C1 segment of cervical spinal cord (tissue), 14 donors: ENCODE measurements at regions not wholly inside any gene's neighbourhood (a gene's known extent, or its start where the extent isn't known, plus 50 kb on each side); places are given as distances from the start of the nearest gene placed in this dataset.
"Not testable (repeated sequence)": the region's sequence is repeated elsewhere in the genome, so short reads cannot be mapped to it uniquely, and the experiment has no call there.

Experiments
- DNase-seq, 14 donors: peaks; one replicate each; lab custom pipeline; 2025; lab: John Stamatoyannopoulos, UW

DNA sequence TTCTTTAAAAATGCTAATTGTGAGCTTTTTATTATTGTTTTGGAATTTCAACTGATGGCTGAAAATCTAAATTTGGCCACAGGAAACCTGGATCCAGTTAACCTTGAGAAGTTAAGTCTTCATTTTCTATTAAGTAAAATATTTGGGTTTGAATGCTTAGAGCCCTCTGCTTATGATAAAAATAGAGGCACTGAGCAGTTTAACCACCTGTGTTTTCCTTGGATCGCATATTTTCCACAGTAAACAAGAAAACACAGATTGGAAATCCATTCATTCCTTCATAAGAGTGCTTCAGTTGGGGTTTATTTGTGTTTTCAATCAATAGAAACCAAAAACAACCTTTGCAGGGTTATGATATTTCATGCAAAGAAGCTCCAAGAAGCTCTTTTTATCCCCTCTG, 77.2 kb upstream of the HES1 start:
- no peak for DNase-seq

DNA sequence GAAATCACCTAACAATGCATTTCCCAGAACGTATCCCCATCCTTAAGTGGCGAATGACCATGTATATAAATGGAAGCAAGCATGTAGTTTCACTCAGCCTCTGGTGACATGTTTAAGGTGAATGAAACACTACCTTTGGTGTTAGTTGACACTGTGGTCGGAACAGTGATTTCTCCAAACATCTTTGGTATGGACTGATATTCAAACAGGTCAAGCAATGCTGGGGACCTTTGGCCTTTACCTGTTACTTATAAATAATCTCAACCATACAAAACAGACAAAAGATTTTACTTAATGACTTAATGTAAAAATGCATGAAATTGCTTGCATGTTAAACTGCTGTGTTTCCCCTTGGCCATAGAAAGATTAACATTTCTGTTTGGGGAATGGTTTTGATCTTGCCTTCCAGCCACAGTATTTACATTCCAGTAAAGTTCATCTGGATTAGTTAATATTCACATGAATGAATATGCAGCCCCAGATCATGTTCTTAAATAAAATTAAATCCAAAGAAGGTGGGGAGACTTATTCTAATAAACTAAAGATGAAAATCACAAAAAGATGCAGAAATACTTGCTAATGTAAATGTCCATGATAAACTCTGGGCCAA, 74.4 kb upstream of the HES1 start:
- no peak for DNase-seq

DNA sequence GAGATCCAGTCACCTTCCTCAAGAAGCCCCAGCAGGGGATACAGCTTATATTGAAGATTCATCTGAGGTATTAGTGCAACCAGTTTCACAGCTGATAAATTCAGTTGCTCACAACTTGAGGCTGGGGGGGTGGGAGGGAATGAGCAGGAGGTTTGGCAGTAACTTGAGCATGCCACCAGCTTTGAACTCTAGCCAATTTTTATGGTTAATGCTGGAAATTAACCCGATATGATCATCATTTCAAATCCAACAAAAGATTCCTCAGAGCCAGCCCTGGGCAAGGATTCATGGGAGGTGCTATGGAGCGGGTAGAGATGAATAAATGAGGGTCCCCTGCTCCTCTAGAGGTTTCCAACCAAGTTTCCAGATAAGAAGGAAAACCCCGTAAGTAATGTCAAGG, 73.1 kb upstream of the HES1 start:
- DNase-seq, result no peak

DNA sequence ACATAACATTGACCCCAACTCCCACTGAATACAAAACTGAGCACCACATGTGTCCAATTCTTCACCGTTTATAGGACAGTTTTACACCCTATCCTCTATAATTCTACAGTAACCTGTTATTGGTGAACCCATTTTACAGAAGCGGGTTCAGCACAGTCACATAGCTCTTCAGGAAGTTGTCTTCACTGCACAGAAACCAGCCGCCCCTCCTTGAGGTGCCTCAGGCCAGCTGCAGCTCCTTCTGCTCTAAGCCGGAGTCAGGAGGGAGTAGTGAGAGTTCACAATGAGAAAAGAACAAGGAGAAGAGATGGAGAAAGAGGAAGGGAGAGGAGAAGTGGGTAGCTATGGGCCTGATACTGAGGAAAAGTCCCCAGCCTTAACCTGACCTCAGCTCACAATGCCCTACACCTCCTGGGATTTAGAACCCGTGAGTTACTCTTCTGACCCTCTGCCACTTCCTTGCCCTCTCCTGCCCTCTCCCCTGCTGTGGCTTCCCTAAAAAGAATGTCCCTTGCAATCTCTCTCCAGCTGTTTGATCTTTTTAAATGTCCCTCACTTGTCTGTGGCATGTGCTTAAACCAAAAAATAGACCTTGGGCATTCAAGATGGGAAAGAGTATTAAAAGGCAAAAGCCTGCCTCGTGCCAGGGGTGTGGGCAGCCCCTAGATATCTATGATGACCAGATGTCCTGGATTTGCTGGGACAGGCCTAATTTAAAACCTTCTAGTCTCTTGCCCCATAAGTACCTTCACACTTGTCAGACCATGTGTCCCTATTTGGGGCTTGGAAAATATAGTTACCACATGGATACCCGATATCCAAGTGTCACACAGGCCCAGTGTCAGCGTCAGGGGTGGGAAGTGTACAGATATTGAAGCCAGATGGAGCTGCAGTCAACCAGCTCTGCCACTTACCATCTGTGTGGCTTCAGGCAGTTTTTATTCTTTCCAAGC, 71.3 kb upstream of the HES1 start:
- DNase-seq, result no peak

DNA sequence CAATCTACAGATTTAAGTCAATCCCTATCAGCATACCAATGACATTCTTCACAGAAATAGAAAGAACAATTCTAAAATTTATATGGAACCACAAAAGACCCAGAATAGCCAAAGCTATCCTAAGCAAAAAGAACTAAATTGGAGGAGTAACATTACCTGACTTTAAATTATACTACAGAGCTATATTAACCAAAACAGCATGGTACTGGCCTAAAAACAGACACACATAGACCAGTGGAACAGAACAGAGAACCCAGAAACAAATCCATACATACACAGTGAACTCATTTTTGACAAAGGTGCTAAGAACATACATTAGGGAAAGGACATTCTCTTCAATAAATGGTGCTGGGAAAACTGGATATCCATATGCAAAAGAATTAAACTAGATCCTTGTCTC, 68.6 kb upstream of the HES1 start:
- not testable (repeated sequence) for DNase-seq

DNA sequence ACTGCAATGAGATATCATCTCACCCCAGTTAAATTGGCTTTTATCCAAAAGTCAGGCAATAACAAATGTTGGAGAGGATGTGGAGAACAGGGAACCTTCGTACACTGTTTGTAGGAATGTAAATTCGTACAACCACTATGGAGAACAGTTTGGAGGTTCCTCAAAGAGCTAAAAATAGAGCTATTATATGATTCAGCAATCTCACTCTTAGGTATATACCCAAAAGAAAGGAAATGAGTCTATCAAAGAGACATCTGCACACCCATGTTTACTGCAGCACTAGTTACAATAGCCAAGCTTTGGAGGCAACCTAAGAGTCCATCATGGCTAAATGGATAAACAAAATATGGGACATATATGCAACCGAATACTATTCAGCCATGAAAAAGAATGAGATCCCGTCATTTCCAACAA, 68.0 kb upstream of the HES1 start:
- DNase-seq, result no peak

DNA sequence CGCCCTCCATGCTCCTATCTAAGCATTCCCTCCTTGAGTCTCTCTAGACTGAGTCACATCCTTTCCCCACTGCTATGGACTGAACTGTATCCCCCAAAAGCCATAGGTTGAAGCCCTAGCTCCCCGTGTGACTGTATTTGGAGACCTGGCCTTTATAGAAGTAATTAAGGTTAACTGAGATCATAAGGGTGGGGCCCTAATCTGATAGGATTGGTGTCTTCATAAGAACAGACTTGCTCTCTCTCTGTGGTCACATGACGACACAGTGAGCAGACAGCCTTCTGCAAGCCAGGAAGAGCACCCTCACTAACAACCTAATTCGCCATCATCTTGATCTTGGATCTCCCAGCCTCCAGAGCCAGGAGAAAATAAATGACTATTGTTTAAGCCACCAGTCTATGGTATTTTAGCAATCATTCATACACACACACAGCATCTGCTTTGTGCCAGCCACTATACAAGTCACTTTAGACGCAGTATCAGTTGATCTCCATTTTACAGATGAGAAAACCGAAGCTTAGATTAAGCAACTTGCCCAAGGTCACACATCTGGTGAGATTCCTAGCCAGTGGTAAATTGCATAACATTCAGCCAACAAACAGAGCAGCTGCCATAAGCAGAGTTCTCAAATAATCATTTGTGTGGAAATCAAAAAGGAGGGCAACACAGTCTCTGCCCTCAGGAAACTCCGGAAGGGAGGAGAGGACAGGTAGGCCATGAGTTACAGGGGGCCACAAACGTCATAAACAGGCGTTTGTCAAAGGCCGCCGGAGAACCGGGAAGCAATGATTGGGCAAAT, 66.3 kb upstream of the HES1 start:
- DNase-seq, result no peak

DNA sequence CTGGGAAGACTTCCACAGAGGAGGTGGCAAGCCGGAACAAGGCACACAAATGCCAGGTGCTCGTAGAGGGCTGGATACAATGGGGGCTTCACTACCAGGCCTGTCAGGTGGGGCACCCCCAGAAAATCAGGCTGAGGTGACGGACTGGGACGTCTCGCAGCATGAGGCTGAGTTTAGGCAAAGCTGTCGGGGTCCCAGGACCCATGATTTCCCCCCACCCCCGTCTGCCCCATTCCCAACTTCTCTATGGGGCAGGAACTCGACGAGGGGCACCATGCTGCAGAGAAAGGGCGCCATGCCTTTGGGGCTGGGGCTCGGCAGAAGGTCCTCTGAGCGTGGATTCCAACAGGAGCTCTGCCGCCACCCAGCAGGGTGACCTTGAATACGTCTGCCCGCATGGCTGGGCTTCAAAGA, 65.7 kb upstream of the HES1 start:
- DNase-seq, result no peak

DNA sequence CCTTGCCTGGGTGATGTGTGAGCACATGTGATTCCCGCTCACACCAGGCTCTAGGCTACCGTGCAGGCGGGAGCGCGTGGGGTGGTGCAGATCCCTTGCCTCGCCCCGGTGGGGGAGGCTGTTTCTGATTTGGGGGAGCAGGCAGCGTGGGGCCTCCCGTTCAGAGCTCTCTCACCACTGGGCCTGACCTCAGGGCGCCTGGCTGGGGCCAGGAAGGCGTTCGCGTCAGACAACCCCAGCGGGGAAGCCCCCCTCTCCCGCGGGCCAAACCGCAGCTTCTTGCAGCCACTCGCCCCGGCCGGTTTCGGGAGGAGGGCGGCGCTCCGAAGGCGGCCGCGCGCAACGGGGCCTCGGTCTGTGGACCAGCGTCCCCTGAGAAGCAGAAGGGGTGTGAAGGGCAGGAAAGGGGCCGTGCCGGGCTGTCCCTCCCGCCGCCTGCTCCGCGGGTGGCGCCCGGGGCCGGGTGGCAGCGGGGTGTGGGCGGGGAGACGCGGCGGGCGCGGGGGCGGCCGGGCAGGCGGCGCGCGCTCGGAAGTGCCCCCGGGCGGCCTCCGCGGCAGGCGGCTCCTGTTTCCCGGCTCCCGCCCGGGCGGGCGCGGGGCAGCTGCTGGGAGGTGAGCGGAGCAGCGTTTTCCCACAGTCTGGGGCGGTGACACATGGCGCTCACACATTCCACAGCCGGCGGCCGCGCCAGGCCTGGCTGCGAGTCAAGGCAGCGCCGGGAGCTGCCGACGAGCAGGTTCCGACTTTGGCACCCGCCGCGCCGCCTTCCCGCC, 65.1 kb upstream of the HES1 start:
- peak in 11 of 14 donors; percentile 40 to 91 (median 70) for DNase-seq

DNA sequence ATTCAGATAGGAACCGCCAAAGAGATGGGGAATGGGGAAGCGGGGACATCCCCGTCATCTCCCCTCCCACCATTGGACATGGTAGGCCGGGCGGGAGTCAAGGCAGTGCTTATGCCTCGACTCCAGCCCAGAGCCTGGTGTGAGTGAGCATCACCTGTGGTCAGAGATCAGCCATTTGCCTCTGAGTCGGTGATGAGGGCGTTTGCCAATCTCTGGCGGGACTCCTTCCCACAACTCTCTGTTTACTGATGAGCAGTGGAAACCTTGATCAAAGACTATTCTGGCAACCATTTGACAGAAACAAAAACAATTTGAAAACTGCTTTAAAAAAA, 63.9 kb upstream of the HES1 start:
- DNase-seq, result no peak

DNA sequence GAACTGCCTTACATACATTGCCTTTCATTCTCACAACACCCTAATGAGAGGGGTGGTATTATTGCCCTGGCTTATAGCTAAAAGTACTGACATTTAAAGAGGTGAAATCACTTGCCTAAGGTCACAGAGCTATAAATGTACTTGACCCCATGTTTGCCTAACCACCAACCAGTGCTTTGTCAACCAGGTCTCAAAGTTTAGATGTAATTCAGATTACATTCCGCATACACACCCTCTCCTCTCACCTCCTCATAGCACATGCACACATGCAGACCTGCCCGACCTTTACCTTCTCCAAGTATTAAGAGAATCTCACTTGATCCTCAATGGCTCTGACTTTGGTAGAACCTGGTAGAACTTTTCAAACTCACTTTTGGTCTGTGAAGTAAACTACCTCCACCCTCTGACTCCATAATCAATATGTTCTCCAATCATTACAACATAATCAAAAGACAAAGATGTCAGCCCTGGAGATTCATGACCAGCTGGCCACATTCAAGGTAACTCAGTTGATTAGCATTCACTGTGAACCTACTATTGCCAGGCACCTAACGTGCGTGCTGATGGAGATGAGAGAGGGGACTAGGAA, 63.2 kb upstream of the HES1 start:
- DNase-seq, result no peak

DNA sequence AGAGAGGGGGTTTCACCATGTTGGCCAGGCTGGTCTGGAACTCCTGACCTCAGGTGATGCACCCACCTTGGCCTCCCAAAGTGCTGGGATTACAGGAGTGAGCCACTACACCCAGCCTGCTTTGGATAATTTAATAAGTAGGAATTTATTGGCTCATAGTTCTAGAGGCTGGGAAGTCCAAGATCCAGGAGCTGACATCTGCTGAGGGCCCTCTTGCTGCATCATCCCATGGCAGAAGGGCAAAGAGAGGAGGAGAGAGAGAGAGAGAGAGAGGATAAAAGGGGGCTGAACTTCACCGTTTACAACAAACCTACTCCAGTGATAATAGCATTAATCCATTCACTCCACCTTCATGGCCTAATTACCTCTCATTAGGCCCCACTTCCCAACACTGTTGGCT, 62.0 kb upstream of the HES1 start:
- no peak for DNase-seq

DNA sequence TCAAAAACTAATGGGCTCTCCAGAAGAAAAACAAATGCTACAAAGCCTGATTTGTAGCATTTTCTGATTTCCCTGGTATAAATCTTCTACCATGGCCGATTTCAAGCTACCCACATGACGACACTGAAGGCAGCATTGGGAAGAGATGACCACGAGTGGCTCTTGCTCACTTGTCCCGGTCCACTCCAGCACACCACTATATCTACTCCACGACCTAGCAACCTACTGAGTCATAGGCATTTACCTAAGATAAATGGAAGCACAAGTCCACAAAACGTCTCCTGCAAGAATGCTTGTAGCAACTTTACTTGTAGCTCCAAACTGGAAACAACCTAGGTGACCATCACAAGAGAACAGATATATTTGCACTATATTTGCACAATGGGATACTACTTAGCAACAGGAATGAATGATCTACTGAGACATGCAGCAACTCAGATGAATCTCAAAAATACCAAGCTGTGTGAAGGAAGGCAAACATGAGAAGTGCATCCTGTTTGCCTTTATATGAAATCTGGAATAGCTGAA, 60.8 kb upstream of the HES1 start:
- no peak for DNase-seq

DNA sequence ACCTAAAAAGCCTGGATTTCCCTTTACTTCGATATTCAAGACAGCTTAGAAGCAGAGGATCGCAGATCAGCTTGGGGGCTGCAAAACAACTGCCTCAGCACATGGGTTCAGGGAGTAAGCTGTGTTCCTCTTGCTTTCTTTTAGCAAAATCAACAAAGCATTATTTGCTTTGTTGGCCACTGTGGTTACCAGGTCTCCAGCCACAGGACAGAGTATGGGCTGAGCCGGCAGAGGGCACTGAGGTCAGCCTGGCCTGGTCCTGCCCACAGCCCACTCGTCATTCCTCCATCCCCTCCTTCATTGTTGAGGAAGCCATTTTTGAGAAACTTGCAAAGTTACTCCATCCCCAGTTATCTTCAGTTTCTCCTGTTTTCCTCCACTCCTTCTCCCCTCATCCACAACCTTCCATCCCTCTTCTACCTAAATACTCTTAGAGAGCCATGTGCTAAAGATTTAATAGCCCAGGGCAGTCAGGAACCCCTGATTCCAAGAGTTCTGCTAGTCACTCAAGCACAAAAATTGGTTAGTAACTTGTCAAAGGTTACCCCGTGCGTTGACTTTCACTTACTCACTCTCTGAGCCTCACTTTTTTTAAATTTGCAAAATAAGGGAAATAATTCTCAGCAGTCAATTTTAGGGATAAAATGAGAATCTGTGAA, 60.0 kb upstream of the HES1 start:
- no peak for DNase-seq

DNA sequence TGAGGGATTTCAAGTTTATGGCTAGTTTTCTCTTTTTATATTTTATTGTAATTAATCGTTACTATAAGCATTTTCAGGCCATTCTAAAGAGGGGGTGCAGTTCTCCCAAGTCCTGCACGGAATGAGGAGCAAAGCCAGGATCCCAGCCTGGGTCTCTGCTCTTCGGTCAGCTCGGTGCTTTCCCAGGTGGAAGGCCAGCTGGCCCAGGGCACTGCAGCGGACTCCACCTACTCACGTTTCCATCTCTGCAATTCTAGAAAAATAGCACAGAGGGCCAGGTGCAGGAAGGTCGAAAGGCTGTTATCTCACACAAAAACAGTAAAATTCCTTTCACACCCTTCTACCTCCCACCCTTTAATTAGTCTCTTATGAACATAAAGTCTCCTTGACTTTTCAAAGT, 59.5 kb upstream of the HES1 start:
- DNase-seq, result no peak

DNA sequence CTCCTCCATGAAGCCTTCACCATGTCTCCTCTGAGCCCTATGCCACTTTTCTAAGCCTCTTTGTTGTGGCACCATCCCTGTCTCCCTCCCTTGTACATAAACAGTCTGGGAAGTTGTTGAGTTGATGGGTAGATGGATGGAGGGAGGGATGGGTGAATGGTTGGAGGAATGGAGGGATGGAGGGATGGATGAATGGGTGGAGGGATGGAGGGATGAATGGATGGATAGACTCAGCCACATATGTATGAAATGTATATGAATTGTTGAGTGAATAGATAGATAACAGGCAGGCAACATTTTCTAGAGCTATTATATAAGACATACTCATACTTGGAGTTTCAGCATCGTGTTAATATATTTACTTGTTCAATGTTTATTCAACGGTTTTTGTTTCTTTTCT, 58.3 kb upstream of the HES1 start:
- no peak for DNase-seq

DNA sequence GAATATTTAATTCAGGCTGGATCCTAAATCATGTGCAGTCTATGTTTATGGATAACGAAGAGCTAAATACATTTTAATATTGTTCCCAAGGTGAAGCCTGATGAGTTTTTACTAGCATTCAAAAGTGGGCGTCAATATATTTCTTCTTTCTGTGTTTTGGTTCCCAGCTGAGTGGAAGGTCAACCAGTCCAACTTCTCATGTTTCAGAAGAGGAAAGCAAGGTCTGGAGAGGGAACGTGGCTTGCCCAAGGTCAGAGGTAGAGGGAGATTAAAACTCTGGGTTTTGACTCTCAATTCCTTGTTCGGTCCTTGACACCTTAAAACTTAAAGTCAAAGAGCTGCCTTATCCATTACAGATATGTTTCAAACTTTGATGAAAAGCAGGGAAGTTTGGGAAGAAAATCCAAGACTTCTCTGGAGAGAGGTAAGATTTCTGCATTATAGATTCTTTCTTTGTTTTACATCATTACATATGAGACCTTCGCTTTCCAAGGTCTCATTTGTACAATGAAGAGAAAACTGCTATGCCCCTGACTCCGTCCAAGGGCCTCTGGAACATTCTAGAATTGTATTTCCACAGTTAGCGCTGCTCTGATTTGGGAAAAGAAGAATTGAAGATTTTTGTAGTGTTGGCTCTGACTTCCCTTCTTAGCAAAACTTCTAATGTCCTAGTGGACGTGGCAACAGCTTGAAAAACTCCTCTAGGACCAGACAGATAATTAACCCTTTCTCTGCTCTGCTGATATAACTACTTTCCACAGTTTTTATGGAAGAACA, 57.7 kb upstream of the HES1 start:
- DNase-seq, result no peak

DNA sequence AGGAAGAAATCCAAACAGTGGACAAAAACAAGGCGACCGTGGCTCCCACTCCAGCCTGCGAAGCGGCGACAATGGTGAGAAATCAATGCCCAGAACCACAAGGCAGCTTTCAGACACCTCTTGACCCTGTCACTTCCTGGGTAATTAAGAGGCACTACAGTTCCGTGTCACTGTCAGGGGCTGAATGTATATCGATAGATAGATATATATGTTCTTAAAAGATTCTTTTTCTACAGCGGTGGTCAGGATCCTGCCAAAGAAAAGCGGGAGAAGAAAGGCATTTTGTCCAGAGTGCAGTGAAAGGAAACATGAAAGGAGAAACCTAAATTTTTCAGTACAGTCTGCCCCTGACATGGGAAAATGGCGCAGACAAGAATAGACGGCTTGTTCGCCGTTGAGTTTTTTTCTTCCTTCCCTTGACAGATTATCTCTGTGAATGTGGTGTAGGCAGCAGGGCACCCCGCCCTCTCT, 56.2 kb upstream of the HES1 start:
- DNase-seq, result no peak

DNA sequence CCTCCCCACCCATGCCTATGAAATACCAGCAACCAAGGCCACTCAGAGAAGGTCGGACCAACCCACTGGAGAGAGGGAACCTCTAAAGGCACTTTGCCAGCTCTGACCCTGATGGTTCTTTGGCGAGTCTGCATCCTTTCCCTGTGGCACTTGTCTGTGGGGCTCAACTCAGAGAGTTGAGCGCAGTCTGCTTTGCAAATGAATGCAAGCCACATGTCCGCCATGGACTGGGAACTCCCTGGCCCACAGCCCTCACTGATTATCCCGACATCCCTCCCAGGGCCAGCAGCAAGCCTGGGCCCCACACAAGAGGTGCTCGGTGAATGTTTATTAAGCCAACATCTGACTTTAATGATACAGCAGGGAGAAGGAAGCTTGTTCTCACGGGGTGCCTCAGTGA, 55.5 kb upstream of the HES1 start:
- DNase-seq, result no peak
